HCT116 (cell line): ENCODE measurements at regions not wholly inside any gene's neighbourhood (a gene's known extent, or its start where the extent isn't known, plus 50 kb on each side); places are given as distances from the start of the nearest gene placed in this dataset.

Experiments
- ATAC-seq: fragments of 200-7000 bp; cut with Tn5 transposase; 2 replicates; pipeline ENCODE4 v1.9.1; 2020; ENCODE audit warnings: mild to moderate bottlenecking, moderate library complexity
- BruUV-seq: library from RNA; stranded (reverse); fragments of 400-500 nt; replicated peaks from 2 replicates; lab custom pipeline; 2021; lab: Mats Ljungman, UMichigan
- CTCF ChIA-PET: fragments of 300-600 bp; sonication (Branson Sonifier 250); formaldehyde crosslinking; loops from one replicate; lab custom pipeline; 2021; ENCODE audit warnings: antibody characterized with exemption; lab: Charles Lee
- POLR2A ChIA-PET: fragments of 300-600, 350-600 bp; sonication (Branson Sonifier 250); formaldehyde crosslinking; loops from one replicate; lab custom pipeline; 2021; ENCODE audit warnings: antibody characterized with exemption; lab: Charles Lee
- RAD21 ChIA-PET, 2 experiments: fragments of 300-600 bp; sonication (Branson Sonifier 250); formaldehyde crosslinking; loops; one replicate each; lab custom pipeline; 2023; ENCODE audit warnings: low total read pairs in 2 of 2; ENCODE audit not compliant: uncharacterized antibody in 2 of 2, unreplicated experiment in 2 of 2, low non-redundant PET in 1 of 2; lab: Charles Lee
- DNase-seq: peaks from one replicate; pipeline ENCODE4 v3.0.0-alpha.2; 2010; ENCODE audit warnings: low read depth, low spot score
- H2AFZ ChIP-seq: fragments of 200-600 bp; shearing (Covaris generic), sonication (generic); 2 replicates; pipeline ENCODE4 v1.6.1; 2017; ENCODE audit warnings: low read depth, mixed run types, mixed read lengths, antibody characterized with exemption, low read length; ENCODE audit not compliant: poor library complexity, severe bottlenecking
- H3K27ac ChIP-seq: 2 replicates; pipeline ENCODE4 v1.5.1; 2012; ENCODE audit warnings: low read depth, low read length
- H3K27me3 ChIP-seq: fragments of 200-600 bp; sonication (generic); 2 replicates; pipeline ENCODE4 v1.6.1; 2016; ENCODE audit warnings: mixed run types, low read length, mixed read lengths; ENCODE audit not compliant: insufficient read depth
- H3K36me3 ChIP-seq, 2 experiments: fragments of 200-500 bp in 1 of 2; fragments of 200-600 bp in 1 of 2; sonication (Bioruptor generic) in 1 of 2; sonication (generic) in 1 of 2; 2 replicates each; pipeline versions ENCODE4 v1.5.1 to v1.6.1; 2014 to 2016; ENCODE audit warnings: low read length in 2 of 2, inconsistent platforms in 1 of 2, mixed read lengths in 1 of 2, mixed run types in 1 of 2; ENCODE audit not compliant: insufficient read depth in 2 of 2, control insufficient read depth in 1 of 2
- H3K4me1 ChIP-seq, 2 experiments: fragments of 200-600 bp in 1 of 2; sonication (generic) in 1 of 2; 2 replicates each; pipeline versions ENCODE4 v1.5.1 to v1.6.1; 2012 to 2017; ENCODE audit warnings: low read length in 2 of 2, inconsistent platforms in 1 of 2, mild to moderate bottlenecking in 1 of 2, mixed read lengths in 1 of 2, mixed run types in 1 of 2, moderate library complexity in 1 of 2; ENCODE audit not compliant: insufficient read depth in 2 of 2, control insufficient read depth in 1 of 2
- H3K4me2 ChIP-seq: fragments of 200-600 bp; sonication (generic); 2 replicates; pipeline ENCODE4 v1.6.1; 2017; ENCODE audit warnings: mixed run types, low read length, mixed read lengths
- H3K4me3 ChIP-seq, 2 experiments: fragments of 200-600 bp in 1 of 2; sonication (generic) in 1 of 2; replicated peaks in 1 of 2; 2 replicates each; pipeline ENCODE4 v1.5.1; 2011 to 2016; ENCODE audit warnings: low read length in 2 of 2, control low read depth in 1 of 2, low read depth in 1 of 2, mild to moderate bottlenecking in 1 of 2, mixed read lengths in 1 of 2, mixed run types in 1 of 2
- H3K79me2 ChIP-seq: fragments of 200-600 bp; sonication (generic); 2 replicates; pipeline ENCODE4 v1.6.1; 2017; ENCODE audit warnings: mild to moderate bottlenecking, mixed run types, low read length, moderate library complexity, mixed read lengths; ENCODE audit not compliant: insufficient read depth
- H3K9ac ChIP-seq: fragments of 200-600 bp; sonication (generic); 2 replicates; pipeline ENCODE4 v1.6.1; 2016; ENCODE audit warnings: low read length, mixed read lengths
- H3K9me2 ChIP-seq: fragments of 200-600 bp; sonication (generic), shearing (Covaris generic); 2 replicates; pipeline ENCODE4 v1.6.1; 2017; ENCODE audit warnings: mixed run types, mild to moderate bottlenecking, moderate library complexity; ENCODE audit not compliant: insufficient read depth
- H3K9me3 ChIP-seq, 2 experiments: fragments of 200-500 bp in 1 of 2; fragments of 200-600 bp in 1 of 2; sonication (Bioruptor generic) in 1 of 2; sonication (generic) in 1 of 2; 2 replicates each; pipeline ENCODE4 v1.6.1; 2014 to 2017; ENCODE audit warnings: low read length in 2 of 2, mixed read lengths in 2 of 2, inconsistent platforms in 1 of 2, low read depth in 1 of 2, mild to moderate bottlenecking in 1 of 2, mixed run types in 1 of 2, moderate library complexity in 1 of 2; ENCODE audit not compliant: control insufficient read depth in 1 of 2, insufficient read depth in 1 of 2
- H4K20me1 ChIP-seq: fragments of 200-600 bp; sonication (generic), shearing (Covaris generic); 2 replicates; pipeline ENCODE4 v1.6.1; 2017; ENCODE audit warnings: mixed run types, mild to moderate bottlenecking, moderate library complexity; ENCODE audit not compliant: insufficient read depth
- EGR1 ChIP-seq: IDR thresholded peaks from 2 replicates; pipeline ENCODE4 v1.6.1; 2012; ENCODE audit warnings: low read depth
- FOSL1 ChIP-seq: IDR thresholded peaks from 2 replicates; pipeline ENCODE4 v1.6.1; 2012; ENCODE audit warnings: low read depth
- POLR2AphosphoS5 ChIP-seq: IDR thresholded peaks from 2 replicates; pipeline ENCODE4 v1.6.1; 2011; ENCODE audit warnings: mild to moderate bottlenecking, low read depth, low read length, moderate library complexity
- SIN3A ChIP-seq: IDR thresholded peaks from 2 replicates; pipeline ENCODE4 v1.6.1; 2012; ENCODE audit warnings: low read depth
- SP1 ChIP-seq: IDR thresholded peaks from 2 replicates; pipeline ENCODE4 v1.6.1; 2012; ENCODE audit warnings: low read depth
- SRF ChIP-seq: IDR thresholded peaks from 2 replicates; pipeline ENCODE4 v1.6.1; 2012; ENCODE audit warnings: low read depth
- ZNF274 ChIP-seq: fragments of 200-500 bp; sonication (Bioruptor generic); IDR thresholded peaks from 2 replicates; pipeline ENCODE4 v1.6.1; 2014; ENCODE audit warnings: mild to moderate bottlenecking, low read depth, low read length, inconsistent platforms
- intact Hi-C: fragments of 100-400 bp; cut with micrococcal nuclease; formaldehyde crosslinking; loops from 2 replicates; pipeline ENCODE4 v1.10.0; 2022
- TF ChIP-seq, protein P1 (sequence below): IDR thresholded peaks from 2 replicates; pipeline ENCODE4 v1.6.1; 2012
- TF ChIP-seq, protein P2 (sequence below), 3 experiments: fragments of 200-600 bp in 1 of 3; sonication (generic) in 1 of 3; IDR thresholded peaks in 2 of 3; conservative IDR thresholded peaks in 1 of 3; 2 replicates each; pipeline ENCODE4 v1.5.1; 2012 to 2017; ENCODE audit warnings: low read depth in 2 of 3, low read length in 2 of 3, antibody characterized with exemption in 1 of 3, borderline replicate concordance in 1 of 3, control low read depth in 1 of 3, mild to moderate bottlenecking in 1 of 3, mixed read lengths in 1 of 3, mixed run types in 1 of 3, moderate library complexity in 1 of 3; ENCODE audit not compliant: insufficient read depth in 1 of 3
- TF ChIP-seq, protein P3 (sequence below): IDR thresholded peaks from 2 replicates; pipeline ENCODE4 v1.6.1; 2011; ENCODE audit warnings: mild to moderate bottlenecking, low read length, moderate library complexity; ENCODE audit not compliant: insufficient replicate concordance; ENCODE audit errors: extremely low read depth

DNA sequence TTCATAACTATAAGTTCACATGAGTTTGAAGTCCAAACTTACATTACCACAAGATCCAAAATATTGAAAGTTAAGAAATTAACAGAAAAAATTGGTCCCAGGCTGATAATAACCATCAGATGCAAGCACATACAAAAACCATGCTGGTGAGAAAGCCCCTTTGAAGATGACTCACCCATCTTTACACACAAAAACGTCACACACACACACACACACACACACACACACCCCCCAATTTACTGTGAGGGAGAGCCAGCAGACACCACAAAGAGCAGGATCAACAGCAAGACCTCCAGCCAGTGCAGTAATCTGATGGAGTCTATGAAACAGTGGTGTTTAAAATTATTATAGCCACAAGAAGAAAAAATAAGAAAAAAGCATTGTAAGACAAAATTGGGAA is 50.1 kb upstream of the DRGX start:
- BruUV-seq = no TSS peak
- ChIA-PET POLR2A (no interaction called here), RAD21 (no interaction called here), CTCF (interaction anchor here (1.3 to 1.9 kb wide), 2 partner anchors 38 to 73 kb away, joined by 4 read pairs; no protein-coding TSS in a partner anchor)
- ATAC-seq (no peak), DNase-seq (no peak)
- Histone ChIP-seq H3K4me3 (no peak overlapping the region), H2AFZ (no peak overlapping the region), H3K4me1 (no peaks in the 10 kb centered on the region), H3K9me2 (no peaks in the 10 kb centered on the region), H3K9me3 (no peaks in the 10 kb centered on the region), H4K20me1 (no peaks in the 10 kb centered on the region), H3K27ac (no peak overlapping the region), H3K36me3 (no peaks in the 10 kb centered on the region), H3K27me3 (no peaks in the 10 kb centered on the region), H3K9ac (no peak overlapping the region), H3K4me2 (no peak overlapping the region), H3K79me2 (no peaks in the 10 kb centered on the region)
- intact Hi-C loops = no loop called here
- TF ChIP-seq ZNF274 (no peak), POLR2AphosphoS5 (no peak), SIN3A (no peak), SP1 (no peak), SRF (no peak), EGR1 (no peak), FOSL1 (no peak)
- TF ChIP-seq, protein P1, sequence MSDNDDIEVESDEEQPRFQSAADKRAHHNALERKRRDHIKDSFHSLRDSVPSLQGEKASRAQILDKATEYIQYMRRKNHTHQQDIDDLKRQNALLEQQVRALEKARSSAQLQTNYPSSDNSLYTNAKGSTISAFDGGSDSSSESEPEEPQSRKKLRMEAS = no peak
- TF ChIP-seq, protein P2, sequence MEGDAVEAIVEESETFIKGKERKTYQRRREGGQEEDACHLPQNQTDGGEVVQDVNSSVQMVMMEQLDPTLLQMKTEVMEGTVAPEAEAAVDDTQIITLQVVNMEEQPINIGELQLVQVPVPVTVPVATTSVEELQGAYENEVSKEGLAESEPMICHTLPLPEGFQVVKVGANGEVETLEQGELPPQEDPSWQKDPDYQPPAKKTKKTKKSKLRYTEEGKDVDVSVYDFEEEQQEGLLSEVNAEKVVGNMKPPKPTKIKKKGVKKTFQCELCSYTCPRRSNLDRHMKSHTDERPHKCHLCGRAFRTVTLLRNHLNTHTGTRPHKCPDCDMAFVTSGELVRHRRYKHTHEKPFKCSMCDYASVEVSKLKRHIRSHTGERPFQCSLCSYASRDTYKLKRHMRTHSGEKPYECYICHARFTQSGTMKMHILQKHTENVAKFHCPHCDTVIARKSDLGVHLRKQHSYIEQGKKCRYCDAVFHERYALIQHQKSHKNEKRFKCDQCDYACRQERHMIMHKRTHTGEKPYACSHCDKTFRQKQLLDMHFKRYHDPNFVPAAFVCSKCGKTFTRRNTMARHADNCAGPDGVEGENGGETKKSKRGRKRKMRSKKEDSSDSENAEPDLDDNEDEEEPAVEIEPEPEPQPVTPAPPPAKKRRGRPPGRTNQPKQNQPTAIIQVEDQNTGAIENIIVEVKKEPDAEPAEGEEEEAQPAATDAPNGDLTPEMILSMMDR (IDR thresholded peaks at IDR 0.05 in 2 of 3, conservative IDR thresholded peaks at IDR 0.05 in 1 of 3; ENCODE audit: borderline replicate concordance in 1 of 3, insufficient read depth in 1 of 3, low read depth in 2 of 3, low read length in 2 of 3) = no peak
- TF ChIP-seq, protein P3, sequence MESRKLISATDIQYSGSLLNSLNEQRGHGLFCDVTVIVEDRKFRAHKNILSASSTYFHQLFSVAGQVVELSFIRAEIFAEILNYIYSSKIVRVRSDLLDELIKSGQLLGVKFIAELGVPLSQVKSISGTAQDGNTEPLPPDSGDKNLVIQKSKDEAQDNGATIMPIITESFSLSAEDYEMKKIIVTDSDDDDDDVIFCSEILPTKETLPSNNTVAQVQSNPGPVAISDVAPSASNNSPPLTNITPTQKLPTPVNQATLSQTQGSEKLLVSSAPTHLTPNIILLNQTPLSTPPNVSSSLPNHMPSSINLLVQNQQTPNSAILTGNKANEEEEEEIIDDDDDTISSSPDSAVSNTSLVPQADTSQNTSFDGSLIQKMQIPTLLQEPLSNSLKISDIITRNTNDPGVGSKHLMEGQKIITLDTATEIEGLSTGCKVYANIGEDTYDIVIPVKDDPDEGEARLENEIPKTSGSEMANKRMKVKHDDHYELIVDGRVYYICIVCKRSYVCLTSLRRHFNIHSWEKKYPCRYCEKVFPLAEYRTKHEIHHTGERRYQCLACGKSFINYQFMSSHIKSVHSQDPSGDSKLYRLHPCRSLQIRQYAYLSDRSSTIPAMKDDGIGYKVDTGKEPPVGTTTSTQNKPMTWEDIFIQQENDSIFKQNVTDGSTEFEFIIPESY = no peak
